RWPE2 (cell line): ENCODE measurements at regions not wholly inside any gene's neighbourhood (a gene's known extent, or its start where the extent isn't known, plus 50 kb on each side); places are given as distances from the start of the nearest gene placed in this dataset.
"Not testable (repeated sequence)": the region's sequence is repeated elsewhere in the genome, so short reads cannot be mapped to it uniquely, and the experiment has no call there.

Source experiments
- ATAC-seq: fragments of 200-7000 bp; cut with Tn5 transposase; 3 replicates; pipeline ENCODE4 v1.9.1; 2021; ENCODE audit warnings: low read depth
- DNase-seq: peaks from one replicate; pipeline ENCODE4 v3.0.0-alpha.2; 2020; ENCODE audit warnings: low spot score
- H3K27ac ChIP-seq: fragments of 450-650 bp; 2 replicates; pipeline ENCODE4 v1.5.1; 2017; ENCODE audit warnings: mild to moderate bottlenecking; ENCODE audit not compliant: poor library complexity, severe bottlenecking
- H3K27me3 ChIP-seq: fragments of 250-450 bp; sonication (Bioruptor Pico); 2 replicates; pipeline ENCODE4 v1.5.1; 2021; ENCODE audit warnings: mild to moderate bottlenecking, moderate library complexity; ENCODE audit not compliant: insufficient read depth, poor library complexity, severe bottlenecking
- H3K36me3 ChIP-seq: fragments of 250-450 bp; sonication (Bioruptor Pico); 2 replicates; pipeline ENCODE4 v1.5.1; 2020; ENCODE audit warnings: low read depth, mild to moderate bottlenecking, moderate library complexity
- H3K4me1 ChIP-seq: fragments of 250-450 bp; sonication (Bioruptor Pico); 2 replicates; pipeline ENCODE4 v1.5.1; 2021; ENCODE audit warnings: mild to moderate bottlenecking, moderate library complexity; ENCODE audit not compliant: insufficient read depth, poor library complexity, severe bottlenecking
- H3K4me3 ChIP-seq: fragments of 250-450 bp; sonication (Bioruptor Pico); 2 replicates; pipeline ENCODE4 v1.5.1; 2021; ENCODE audit warnings: mild to moderate bottlenecking, moderate library complexity; ENCODE audit not compliant: severe bottlenecking
- H3K9me3 ChIP-seq: fragments of 250-450 bp; sonication (Bioruptor Pico); 2 replicates; pipeline ENCODE4 v1.5.1; 2021; ENCODE audit warnings: mild to moderate bottlenecking, moderate library complexity; ENCODE audit not compliant: severe bottlenecking
- TF ChIP-seq, protein P1 (sequence below): fragments of 450-650 bp; IDR thresholded peaks from one replicate; pipeline ENCODE4 v1.5.1; 2017; ENCODE audit warnings: mild to moderate bottlenecking, moderate library complexity; ENCODE audit not compliant: poor library complexity, severe bottlenecking

DNA sequence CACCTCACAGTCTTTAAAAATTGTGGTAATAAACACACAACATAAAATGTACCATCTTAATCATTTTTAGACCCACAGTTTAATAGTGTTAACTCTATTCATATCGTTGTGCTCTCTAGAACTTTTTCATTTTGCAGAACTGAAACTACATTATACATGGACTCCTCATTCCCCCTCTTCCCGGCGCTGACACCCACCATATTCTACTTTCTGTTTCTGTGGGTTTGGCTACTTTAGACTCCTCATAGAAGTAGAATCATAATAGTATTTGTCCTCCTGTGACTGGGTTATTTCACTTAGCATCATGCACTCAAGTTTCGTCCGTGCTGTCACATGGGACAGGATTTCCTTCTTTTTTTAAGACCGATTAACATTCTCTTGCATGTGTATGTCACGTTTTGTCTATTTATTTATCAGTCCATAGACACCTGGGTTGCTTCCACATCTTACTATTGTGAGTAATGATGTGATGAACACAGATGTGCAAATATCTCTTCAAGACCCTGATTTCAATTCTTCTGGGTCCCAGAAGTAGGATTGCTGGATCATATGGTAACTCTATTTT, 62.9 kb upstream of the TMPRSS2 start:
- ATAC-seq (no peak), DNase-seq (no peak)
- H3K27me3 ChIP-seq, result no peaks in the 10 kb centered on the region
- TF ChIP-seq, protein P1, sequence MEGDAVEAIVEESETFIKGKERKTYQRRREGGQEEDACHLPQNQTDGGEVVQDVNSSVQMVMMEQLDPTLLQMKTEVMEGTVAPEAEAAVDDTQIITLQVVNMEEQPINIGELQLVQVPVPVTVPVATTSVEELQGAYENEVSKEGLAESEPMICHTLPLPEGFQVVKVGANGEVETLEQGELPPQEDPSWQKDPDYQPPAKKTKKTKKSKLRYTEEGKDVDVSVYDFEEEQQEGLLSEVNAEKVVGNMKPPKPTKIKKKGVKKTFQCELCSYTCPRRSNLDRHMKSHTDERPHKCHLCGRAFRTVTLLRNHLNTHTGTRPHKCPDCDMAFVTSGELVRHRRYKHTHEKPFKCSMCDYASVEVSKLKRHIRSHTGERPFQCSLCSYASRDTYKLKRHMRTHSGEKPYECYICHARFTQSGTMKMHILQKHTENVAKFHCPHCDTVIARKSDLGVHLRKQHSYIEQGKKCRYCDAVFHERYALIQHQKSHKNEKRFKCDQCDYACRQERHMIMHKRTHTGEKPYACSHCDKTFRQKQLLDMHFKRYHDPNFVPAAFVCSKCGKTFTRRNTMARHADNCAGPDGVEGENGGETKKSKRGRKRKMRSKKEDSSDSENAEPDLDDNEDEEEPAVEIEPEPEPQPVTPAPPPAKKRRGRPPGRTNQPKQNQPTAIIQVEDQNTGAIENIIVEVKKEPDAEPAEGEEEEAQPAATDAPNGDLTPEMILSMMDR, result no peak
- H3K4me3 ChIP-seq, result no peak overlapping the region
- H3K4me1 ChIP-seq, result no peaks in the 10 kb centered on the region
- no peak overlapping the region for H3K27ac ChIP-seq
- H3K36me3 ChIP-seq, result no peaks in the 10 kb centered on the region
- H3K9me3 ChIP-seq, result no peaks in the 10 kb centered on the region

DNA sequence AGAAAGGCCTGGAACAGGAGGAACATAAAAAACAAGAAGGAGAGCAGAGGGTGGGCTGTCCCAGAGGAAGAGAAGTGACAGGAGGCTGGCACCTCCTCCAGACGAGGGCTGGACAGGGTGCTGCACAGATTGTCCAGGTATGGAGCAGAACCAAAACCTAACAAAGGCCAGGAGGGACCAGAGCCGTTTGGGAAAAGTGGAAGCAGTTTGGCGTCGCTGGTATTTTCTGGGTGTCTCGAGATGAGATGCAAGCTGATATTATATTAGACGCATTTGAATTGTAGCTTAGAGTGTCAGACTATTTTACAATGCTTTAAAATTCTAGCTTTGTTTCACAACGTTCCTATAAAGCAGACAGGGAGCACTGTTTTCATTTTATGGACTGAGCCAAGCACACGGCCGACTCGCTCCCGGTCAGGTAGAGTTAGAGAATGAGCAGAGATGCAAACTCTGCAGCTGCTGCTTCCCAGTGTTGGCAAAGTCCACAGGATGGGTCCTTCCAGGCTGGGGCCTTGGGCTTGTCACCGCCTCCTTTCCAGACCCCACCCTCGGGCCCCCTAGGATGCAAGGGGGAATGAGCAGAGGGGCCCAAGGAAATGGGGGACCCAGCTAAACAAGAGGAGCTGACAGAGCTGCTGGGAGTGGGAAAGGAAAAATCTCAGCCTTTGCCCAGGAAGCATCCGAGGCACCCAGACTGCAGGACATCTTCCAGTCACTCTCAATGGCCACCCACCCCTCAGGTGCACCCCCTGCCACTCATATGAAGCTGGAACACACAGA, 60.8 kb upstream of the TMPRSS2 start:
- Histone ChIP-seq H3K9me3 (no peaks in the 10 kb centered on the region), H3K27me3 (no peaks in the 10 kb centered on the region), H3K27ac (no peak overlapping the region), H3K4me1 (peaks cover 4% of the 10 kb centered on the region), H3K36me3 (no peaks in the 10 kb centered on the region), H3K4me3 (no peak overlapping the region)
- TF ChIP-seq, protein P1, result no peak
- DNase-seq, result no peak
- ATAC-seq, result no peak

DNA sequence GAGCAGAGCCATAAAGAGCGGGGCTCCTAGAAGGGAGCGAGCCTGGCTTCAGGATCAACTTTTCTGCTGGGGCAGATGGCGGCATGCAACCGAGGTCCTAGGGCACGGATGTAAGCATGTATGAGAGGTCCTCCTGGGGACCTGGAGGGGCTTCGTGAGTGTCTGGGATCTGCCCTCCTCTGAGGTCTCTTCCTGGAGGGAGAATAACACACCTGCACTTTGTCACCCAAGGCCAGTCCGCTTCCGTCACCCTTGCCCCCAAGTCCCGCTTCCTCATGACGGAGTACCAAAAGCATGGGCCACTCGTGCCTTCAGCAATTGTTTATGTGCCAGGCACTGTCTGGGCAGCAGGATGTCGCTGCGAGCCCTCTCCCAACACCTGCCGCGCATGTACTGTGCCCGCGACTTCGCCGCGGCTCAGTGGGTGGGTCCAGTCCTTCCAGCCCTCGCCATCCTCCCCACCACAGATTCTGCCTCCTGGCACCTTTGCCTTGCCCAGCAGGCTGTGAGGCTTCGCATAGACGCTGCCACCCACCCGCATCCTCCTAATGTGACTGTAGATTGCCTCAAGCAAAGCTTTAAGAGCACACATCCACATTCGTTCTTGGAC, 60.0 kb upstream of the TMPRSS2 start:
- DNase-seq, result no peak
- H3K4me3 ChIP-seq, result no peak overlapping the region
- no peaks in the 10 kb centered on the region for H3K36me3 ChIP-seq
- no peaks in the 10 kb centered on the region for H3K9me3 ChIP-seq
- TF ChIP-seq, protein P1, result no peak
- H3K27ac ChIP-seq, result no peak overlapping the region
- ATAC-seq, result no peak
- H3K4me1 ChIP-seq, result peaks cover 4% of the 10 kb centered on the region
- no peaks in the 10 kb centered on the region for H3K27me3 ChIP-seq

DNA sequence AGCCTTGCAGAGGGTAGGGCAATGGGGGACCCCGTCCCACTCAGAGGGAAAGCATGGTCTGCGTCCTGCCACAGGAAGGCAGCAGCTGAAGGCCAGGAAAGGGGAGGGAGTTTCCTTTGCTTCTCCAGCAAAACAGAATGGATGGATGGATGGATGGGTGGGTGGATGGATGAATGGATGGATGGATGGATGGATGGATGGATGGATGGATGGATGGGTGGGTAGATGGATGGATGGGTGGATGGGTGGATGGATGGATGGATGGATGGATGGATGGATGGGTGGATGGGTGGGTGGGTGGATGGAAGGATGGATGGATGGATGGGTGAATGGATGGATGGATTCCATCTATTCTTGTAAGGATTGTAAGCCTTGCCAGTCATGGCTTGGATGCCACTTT, 59.3 kb upstream of the TMPRSS2 start:
- not testable (repeated sequence) for H3K4me1 ChIP-seq, H3K27me3 ChIP-seq, H3K4me3 ChIP-seq, H3K36me3 ChIP-seq, DNase-seq, H3K27ac ChIP-seq, ATAC-seq, H3K9me3 ChIP-seq

DNA sequence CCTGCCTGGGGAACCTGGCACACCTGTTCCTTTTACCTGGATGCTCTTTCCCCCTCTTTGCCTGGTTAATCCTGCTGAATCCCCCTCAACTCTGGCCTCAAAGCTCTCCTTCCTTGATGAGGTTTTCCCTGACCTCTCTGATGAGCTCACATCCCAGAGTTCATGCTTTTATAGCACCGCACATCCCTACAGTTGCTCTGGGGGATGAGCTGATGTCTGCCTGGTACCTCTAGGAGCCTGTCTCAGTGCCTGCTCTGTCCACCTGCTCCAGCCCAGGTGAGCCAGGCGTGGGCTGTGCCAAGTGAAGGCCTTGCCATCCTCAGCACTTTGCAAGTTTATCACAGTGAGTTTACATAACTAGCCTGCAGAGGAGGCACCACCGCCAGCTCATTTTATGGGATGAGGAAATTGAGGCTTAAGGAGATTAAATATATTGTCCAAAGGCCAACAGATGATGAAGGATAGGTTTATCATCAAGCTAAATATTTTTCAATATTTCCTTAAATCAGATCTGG, 58.6 kb upstream of the TMPRSS2 start:
- Histone ChIP-seq H3K4me3 (no peak overlapping the region), H3K27me3 (no peaks in the 10 kb centered on the region), H3K4me1 (peaks cover 4% of the 10 kb centered on the region), H3K27ac (no peak overlapping the region), H3K36me3 (no peaks in the 10 kb centered on the region), H3K9me3 (no peaks in the 10 kb centered on the region)
- ATAC-seq (no peak), DNase-seq (no peak)
- TF ChIP-seq, protein P1, result no peak
